ENCODE measurements at regions not wholly inside any gene's neighbourhood (a gene's known extent, or its start where the extent isn't known, plus 50 kb on each side); places are given as distances from the start of the nearest gene placed in this dataset.
"Not testable (repeated sequence)": the region's sequence is repeated elsewhere in the genome, so short reads cannot be mapped to it uniquely, and the experiment has no call there.

GRCh38 chr5:41995193-41995592, 70.1 kb downstream of the FBXO4 start:
- DNase-seq (ENCODE audit: low read depth in 4 of 4, low spot score in 1 of 4), result no peak

- DNase-seq (ENCODE audit: low read depth in 4 of 4, low spot score in 1 of 4), result no peak
Observed at GRCh38 chr5:42001673-42002072, 76.6 kb downstream of the FBXO4 start.

GRCh38 chr5:42003852-42004251, 78.8 kb downstream of the FBXO4 start:
- not testable (repeated sequence) for DNase-seq (ENCODE audit: low read depth in 4 of 4, low spot score in 1 of 4)

GRCh38 chr5:42005561-42006153, 80.6 kb downstream of the FBXO4 start:
- DNase-seq (ENCODE audit: low read depth in 4 of 4, low spot score in 1 of 4), result no peak

- no peak for DNase-seq (ENCODE audit: low read depth in 4 of 4, low spot score in 1 of 4)
Observed at GRCh38 chr5:42013561-42013960, 88.5 kb downstream of the FBXO4 start.

- no peak for DNase-seq (ENCODE audit: low read depth in 4 of 4, low spot score in 1 of 4)
Observed at GRCh38 chr5:42015254-42015653, 90.2 kb downstream of the FBXO4 start.

GRCh38 chr5:42015681-42016080, 90.6 kb downstream of the FBXO4 start:
- no peak for DNase-seq (ENCODE audit: low read depth in 4 of 4, low spot score in 1 of 4)

- DNase-seq (ENCODE audit: low read depth in 4 of 4, low spot score in 1 of 4), result no peak
Observed at GRCh38 chr5:42020788-42021530, 95.9 kb downstream of the FBXO4 start.

- no peak for DNase-seq (ENCODE audit: low read depth in 4 of 4, low spot score in 1 of 4)
Observed at GRCh38 chr5:42021923-42022322, 96.8 kb downstream of the FBXO4 start.

- no peak for DNase-seq (ENCODE audit: low read depth in 4 of 4, low spot score in 1 of 4)
Observed at GRCh38 chr5:42022383-42022972, 97.4 kb downstream of the FBXO4 start.

GRCh38 chr5:42026446-42026845, 101.4 kb downstream of the FBXO4 start:
- no peak for DNase-seq (ENCODE audit: low read depth in 4 of 4, low spot score in 1 of 4)

- no peak for DNase-seq (ENCODE audit: low read depth in 4 of 4, low spot score in 1 of 4)
Observed at GRCh38 chr5:42032137-42032536, 107.1 kb downstream of the FBXO4 start.

GRCh38 chr5:42035526-42035925, 110.4 kb downstream of the FBXO4 start:
- no peak for DNase-seq (ENCODE audit: low read depth in 4 of 4, low spot score in 1 of 4)

- no peak for DNase-seq (ENCODE audit: low read depth in 4 of 4, low spot score in 1 of 4)
Observed at GRCh38 chr5:42036379-42036778, 111.3 kb downstream of the FBXO4 start.

- DNase-seq (ENCODE audit: low read depth in 4 of 4, low spot score in 1 of 4), result no peak
Observed at GRCh38 chr5:42037379-42037932, 112.4 kb downstream of the FBXO4 start.

- no peak for DNase-seq (ENCODE audit: low read depth in 4 of 4, low spot score in 1 of 4)
Observed at GRCh38 chr5:42043400-42043799, 118.3 kb downstream of the FBXO4 start.

GRCh38 chr5:42057254-42057690, 132.2 kb downstream of the FBXO4 start:
- peak in 3 of 4 experiments; percentile 21 to 29 (median 25) for DNase-seq (ENCODE audit: low read depth in 4 of 4, low spot score in 1 of 4)

GRCh38 chr5:42059291-42059690, 134.2 kb downstream of the FBXO4 start:
- DNase-seq (ENCODE audit: low read depth in 4 of 4, low spot score in 1 of 4), result no peak

- DNase-seq (ENCODE audit: low read depth in 4 of 4, low spot score in 1 of 4), result no peak
Observed at GRCh38 chr5:42059778-42060464, 134.8 kb downstream of the FBXO4 start.

GRCh38 chr5:42061121-42061520, 136.0 kb downstream of the FBXO4 start:
- no peak for DNase-seq (ENCODE audit: low read depth in 4 of 4, low spot score in 1 of 4)

GRCh38 chr5:42064821-42065220, 139.7 kb downstream of the FBXO4 start:
- no peak for DNase-seq (ENCODE audit: low read depth in 4 of 4, low spot score in 1 of 4)

GRCh38 chr5:42066131-42066530, 141.1 kb downstream of the FBXO4 start:
- no peak for DNase-seq (ENCODE audit: low read depth in 4 of 4, low spot score in 1 of 4)

All from stimulated activated CD4-positive, alpha-beta T cell treated with anti-CD3 and anti-CD28 coated beads, Interleukin-1b, Interleukin-23, amount 100 ng/mL, for 24 hours (primary cell).